SK-N-SH treated with all-trans-retinoic acid at 6 μM for 48 hours (cell line): ENCODE measurements at regions not wholly inside any gene's neighbourhood (a gene's known extent, or its start where the extent isn't known, plus 50 kb on each side); places are given as distances from the start of the nearest gene placed in this dataset.
"Not testable (repeated sequence)": the region's sequence is repeated elsewhere in the genome, so short reads cannot be mapped to it uniquely, and the experiment has no call there.

Experiments
- ATAC-seq: fragments of 200-7000 bp; cut with Tn5 transposase; 3 replicates; pipeline ENCODE4 v1.9.1; 2020; ENCODE audit warnings: mild to moderate bottlenecking, moderate library complexity
- ARNTL ChIP-seq: fragments of 450-650 bp; formaldehyde crosslinking; IDR thresholded peaks from 2 replicates; pipeline ENCODE4 v1.5.0; 2020; ENCODE audit warnings: low read depth, mild to moderate bottlenecking, moderate library complexity, borderline replicate concordance
- BACH2 ChIP-seq: fragments of 250-450 bp; sonication (Bioruptor Pico); IDR thresholded peaks from 2 replicates; pipeline ENCODE4 v1.9.0; 2021; ENCODE audit warnings: mild to moderate bottlenecking, borderline replicate concordance
- CSDC2 ChIP-seq: fragments of 250-450 bp; sonication (Bioruptor Pico); IDR thresholded peaks from 2 replicates; pipeline ENCODE4 v1.5.0; 2020; ENCODE audit warnings: mild to moderate bottlenecking, moderate library complexity
- ESRRG ChIP-seq: fragments of 250-450 bp; sonication (Bioruptor Pico); IDR thresholded peaks from 2 replicates; pipeline ENCODE4 v1.6.1; 2021; ENCODE audit warnings: mild to moderate bottlenecking
- OSR1 ChIP-seq: fragments of 250-450 bp; sonication (Bioruptor Pico); IDR thresholded peaks from 2 replicates; pipeline ENCODE4 v1.8.0; 2022; ENCODE audit warnings: moderate library complexity, mild to moderate bottlenecking, inconsistent platforms
- PPARA ChIP-seq: fragments of 250-450 bp; sonication (Bioruptor Pico); IDR thresholded peaks from 2 replicates; pipeline ENCODE4 v1.5.0; 2020; ENCODE audit warnings: mild to moderate bottlenecking, borderline replicate concordance
- RARB ChIP-seq: fragments of 250-450 bp; sonication (Bioruptor Pico); IDR thresholded peaks from 2 replicates; pipeline ENCODE4 v1.8.0; 2021; ENCODE audit warnings: mild to moderate bottlenecking, moderate library complexity
- SNAI2 ChIP-seq: fragments of 250-450 bp; sonication (Bioruptor Pico); IDR thresholded peaks from 2 replicates; pipeline ENCODE4 v1.5.0; 2020; ENCODE audit warnings: mild to moderate bottlenecking, moderate library complexity
- TCF4 ChIP-seq: fragments of 250-450 bp; sonication (Bioruptor Pico); IDR thresholded peaks from 2 replicates; pipeline ENCODE4 v1.8.0; 2021; ENCODE audit warnings: mild to moderate bottlenecking, moderate library complexity, borderline replicate concordance
- TOX ChIP-seq: fragments of 250-450 bp; sonication (Bioruptor Pico); IDR thresholded peaks from 2 replicates; pipeline ENCODE4 v1.8.0; 2021; ENCODE audit warnings: mild to moderate bottlenecking, moderate library complexity, borderline replicate concordance
- ZC3H10 ChIP-seq: fragments of 250-450 bp; sonication (Bioruptor Pico); IDR thresholded peaks from 2 replicates; pipeline ENCODE4 v1.5.1; 2021; ENCODE audit warnings: mild to moderate bottlenecking, moderate library complexity
- ZFP30 ChIP-seq: fragments of 450-650 bp; formaldehyde crosslinking; IDR thresholded peaks from 2 replicates; pipeline ENCODE4 v1.5.0; 2022; ENCODE audit warnings: mild to moderate bottlenecking, moderate library complexity
- ZNF565 ChIP-seq: fragments of 450-650 bp; formaldehyde crosslinking; conservative IDR thresholded peaks from 2 replicates; pipeline ENCODE4 v1.5.0; 2020; ENCODE audit warnings: low read depth, mild to moderate bottlenecking, moderate library complexity
- ZNF8 ChIP-seq: fragments of 450-650 bp; formaldehyde crosslinking; IDR thresholded peaks from 2 replicates; pipeline ENCODE4 v1.5.0; 2020; ENCODE audit warnings: mild to moderate bottlenecking, moderate library complexity
- TF ChIP-seq, protein P1 (sequence below): fragments of 250-450 bp; sonication (Bioruptor Pico); IDR thresholded peaks from 2 replicates; pipeline ENCODE4 v1.5.1; 2020; ENCODE audit warnings: low read depth, mild to moderate bottlenecking, moderate library complexity
- TF ChIP-seq, protein P2 (sequence below): fragments of 250-450 bp; sonication (Bioruptor Pico); IDR thresholded peaks from 2 replicates; pipeline ENCODE4 v1.8.0; 2020; ENCODE audit warnings: mild to moderate bottlenecking, moderate library complexity, borderline replicate concordance
- TF ChIP-seq, protein P3 (sequence below): fragments of 250-450 bp; sonication (Bioruptor Pico); IDR thresholded peaks from 2 replicates; pipeline ENCODE4 v1.8.0; 2021; ENCODE audit warnings: low read depth, mild to moderate bottlenecking, moderate library complexity, borderline replicate concordance

DNA sequence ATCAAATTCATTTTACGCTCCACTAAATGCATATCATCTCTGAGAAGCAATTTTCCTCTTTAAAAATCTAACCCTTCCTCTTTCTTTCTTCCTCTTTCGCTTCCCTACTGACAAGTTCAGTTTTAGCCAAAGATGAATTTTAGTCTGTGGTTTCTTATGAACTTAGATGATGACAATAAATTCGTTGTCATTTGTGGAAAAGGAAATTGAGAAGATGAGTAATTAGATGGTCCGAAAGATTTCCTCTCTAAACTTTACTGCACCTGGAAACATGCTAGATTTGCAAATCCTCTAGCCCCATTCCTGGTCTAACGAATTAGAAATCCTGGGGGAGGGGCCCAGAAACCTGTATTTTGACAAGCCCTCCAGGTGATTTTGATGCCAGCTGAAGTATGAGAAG is 855.4 kb upstream of the CHORDC1 start:
- ATAC-seq, result no peak

DNA sequence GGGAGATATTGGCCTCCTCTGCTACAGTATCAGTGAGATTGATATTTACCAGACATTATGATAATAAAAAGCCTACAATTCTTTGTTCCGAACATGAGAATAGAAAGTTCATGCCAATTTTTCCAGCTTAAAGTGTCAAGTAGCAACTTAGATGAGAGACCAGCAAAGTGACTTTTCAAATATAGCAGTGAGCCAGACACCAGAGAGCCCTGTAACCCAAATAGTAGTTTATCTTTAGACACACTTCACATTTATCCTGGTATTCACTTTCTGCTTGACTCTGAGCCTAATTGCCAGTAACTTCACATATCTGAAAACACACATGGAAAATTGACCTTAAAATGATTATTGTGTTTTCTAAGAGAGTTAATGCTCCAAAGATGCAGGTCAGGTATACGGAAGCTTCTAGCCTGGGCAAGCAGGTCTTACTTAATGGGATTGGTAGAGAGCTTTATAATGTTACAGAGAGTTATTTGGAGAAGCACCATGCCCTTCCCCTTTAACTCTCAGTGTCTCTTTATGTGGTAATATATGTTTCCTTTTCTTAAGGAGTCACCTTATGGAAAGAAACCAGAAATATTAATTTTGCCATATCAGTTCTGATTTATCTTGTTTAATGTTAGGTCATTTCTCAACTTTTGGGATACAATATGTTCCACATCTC is 852.3 kb upstream of the CHORDC1 start:
- ATAC-seq, result no peak
- no peak for TF ChIP-seq ZNF565

More for the DNA sequence above, 855.4 kb upstream of the CHORDC1 start:
- TF ChIP-seq ZFP30 (CRISPR knock-in tag) (no peak), ARNTL (no peak), ZNF8 (CRISPR knock-in tag) (no peak), BACH2 (CRISPR knock-in tag) (no peak), TOX (CRISPR knock-in tag) (no peak), RARB (CRISPR knock-in tag) (no peak)

DNA sequence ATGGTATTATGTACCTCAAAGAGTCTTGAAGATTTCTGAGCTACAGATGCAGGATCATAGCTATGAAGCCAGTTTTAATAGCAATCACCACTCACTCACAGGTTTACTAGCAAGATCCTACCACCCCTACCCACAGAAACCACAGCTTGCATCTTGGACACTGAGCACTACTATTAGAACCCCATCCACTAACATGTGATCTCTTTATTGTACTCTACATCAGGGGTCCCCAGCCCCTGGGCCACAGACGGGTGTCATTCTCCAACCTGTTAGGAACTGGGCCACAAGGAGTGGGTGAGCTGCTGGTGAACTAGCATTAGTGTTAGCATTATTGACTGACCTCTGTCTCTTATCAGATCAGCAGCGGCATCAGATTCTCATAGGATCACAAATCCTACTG is 844.8 kb upstream of the CHORDC1 start:
- TF ChIP-seq ZNF8 (CRISPR knock-in tag) (no peak), ZC3H10 (CRISPR knock-in tag) (no peak), RARB (CRISPR knock-in tag) (no peak), ZNF565 (no peak), BACH2 (CRISPR knock-in tag) (no peak), OSR1 (CRISPR knock-in tag) (no peak), SNAI2 (no peak), ZFP30 (CRISPR knock-in tag) (no peak)
- TF ChIP-seq, protein P1, sequence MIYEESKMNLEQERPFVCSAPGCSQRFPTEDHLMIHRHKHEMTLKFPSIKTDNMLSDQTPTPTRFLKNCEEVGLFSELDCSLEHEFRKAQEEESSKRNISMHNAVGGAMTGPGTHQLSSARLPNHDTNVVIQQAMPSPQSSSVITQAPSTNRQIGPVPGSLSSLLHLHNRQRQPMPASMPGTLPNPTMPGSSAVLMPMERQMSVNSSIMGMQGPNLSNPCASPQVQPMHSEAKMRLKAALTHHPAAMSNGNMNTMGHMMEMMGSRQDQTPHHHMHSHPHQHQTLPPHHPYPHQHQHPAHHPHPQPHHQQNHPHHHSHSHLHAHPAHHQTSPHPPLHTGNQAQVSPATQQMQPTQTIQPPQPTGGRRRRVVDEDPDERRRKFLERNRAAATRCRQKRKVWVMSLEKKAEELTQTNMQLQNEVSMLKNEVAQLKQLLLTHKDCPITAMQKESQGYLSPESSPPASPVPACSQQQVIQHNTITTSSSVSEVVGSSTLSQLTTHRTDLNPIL, result no peak
- TF ChIP-seq, protein P2, sequence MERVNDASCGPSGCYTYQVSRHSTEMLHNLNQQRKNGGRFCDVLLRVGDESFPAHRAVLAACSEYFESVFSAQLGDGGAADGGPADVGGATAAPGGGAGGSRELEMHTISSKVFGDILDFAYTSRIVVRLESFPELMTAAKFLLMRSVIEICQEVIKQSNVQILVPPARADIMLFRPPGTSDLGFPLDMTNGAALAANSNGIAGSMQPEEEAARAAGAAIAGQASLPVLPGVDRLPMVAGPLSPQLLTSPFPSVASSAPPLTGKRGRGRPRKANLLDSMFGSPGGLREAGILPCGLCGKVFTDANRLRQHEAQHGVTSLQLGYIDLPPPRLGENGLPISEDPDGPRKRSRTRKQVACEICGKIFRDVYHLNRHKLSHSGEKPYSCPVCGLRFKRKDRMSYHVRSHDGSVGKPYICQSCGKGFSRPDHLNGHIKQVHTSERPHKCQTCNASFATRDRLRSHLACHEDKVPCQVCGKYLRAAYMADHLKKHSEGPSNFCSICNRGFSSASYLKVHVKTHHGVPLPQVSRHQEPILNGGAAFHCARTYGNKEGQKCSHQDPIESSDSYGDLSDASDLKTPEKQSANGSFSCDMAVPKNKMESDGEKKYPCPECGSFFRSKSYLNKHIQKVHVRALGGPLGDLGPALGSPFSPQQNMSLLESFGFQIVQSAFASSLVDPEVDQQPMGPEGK (CRISPR knock-in tag), result no peak
- no peak for ATAC-seq

DNA sequence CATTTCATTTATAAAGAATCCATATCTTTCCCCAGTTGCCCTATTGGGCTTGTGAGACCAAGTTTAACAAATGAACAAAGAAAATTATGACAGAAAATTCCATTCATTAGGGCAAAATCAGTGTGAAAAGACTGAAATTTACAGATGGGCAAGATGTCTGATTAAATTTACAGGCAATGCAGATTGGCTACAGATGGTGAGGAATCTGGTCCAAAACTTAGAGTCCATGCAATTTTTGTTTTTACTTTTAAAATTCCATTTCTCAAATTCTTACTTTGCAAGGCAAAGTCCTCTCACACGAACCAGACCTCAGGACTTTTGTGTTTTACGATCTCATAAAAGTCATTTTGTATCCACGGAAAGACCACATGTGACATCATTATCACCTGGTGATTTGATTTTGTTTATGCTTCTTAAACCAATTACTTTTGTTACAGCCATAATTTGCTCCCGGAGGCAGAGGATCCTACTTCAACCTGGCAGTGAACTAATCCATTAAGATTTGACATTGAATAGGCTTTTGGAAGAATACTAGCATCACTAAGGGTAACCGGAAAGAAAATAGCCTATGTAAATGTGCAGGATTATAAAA is 843.7 kb upstream of the CHORDC1 start:
- no peak for ATAC-seq
- TF ChIP-seq OSR1 (CRISPR knock-in tag), result no peak
- TF ChIP-seq, protein P2 (CRISPR knock-in tag), result no peak

DNA sequence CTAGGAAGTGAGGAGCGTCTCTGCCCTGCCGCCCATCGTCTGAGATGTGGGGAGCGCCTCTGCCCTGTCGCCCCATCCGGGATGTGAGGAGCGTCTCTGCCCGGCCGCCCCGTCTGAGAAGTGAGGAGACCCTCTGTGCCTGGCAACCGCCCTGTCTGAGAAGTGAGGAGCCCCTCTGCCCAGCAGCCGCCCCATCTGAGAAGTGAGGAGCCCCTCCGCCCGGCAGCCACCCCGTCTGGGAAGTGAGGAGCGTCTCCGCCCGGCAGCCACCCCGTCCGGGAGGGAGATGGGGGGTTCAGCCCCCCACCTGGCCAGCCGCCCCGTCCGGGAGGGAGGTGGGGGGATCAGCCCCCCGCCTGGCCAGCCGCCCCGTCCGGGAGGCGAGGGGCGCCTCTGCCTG is 840.5 kb upstream of the CHORDC1 start:
- ATAC-seq, result not testable (repeated sequence)

DNA sequence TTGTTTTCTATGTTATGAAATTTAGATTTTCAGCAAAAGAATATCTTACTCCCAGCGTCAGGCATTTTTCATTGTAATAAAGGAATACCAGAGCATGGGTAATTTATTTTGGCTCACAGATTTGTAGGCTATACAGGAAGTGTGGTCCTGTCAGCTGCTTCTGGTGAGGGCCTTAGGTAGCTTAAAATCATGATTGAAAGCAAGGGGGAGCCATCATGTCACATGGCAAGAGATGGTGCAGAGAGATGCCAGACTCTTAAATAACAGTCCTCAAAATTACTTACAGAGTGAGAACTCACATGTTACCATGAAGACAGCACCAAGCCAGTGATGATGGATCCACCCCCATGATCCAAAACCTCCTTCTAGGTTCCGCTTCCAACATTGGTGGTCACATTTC is 825.0 kb upstream of the CHORDC1 start:
- TF ChIP-seq TCF4 (CRISPR knock-in tag) (no peak), BACH2 (CRISPR knock-in tag) (no peak), ZNF8 (CRISPR knock-in tag) (no peak), ESRRG (CRISPR knock-in tag) (no peak), CSDC2 (CRISPR knock-in tag) (no peak), ARNTL (no peak), PPARA (CRISPR knock-in tag) (no peak), SNAI2 (no peak)
- TF ChIP-seq, protein P3, sequence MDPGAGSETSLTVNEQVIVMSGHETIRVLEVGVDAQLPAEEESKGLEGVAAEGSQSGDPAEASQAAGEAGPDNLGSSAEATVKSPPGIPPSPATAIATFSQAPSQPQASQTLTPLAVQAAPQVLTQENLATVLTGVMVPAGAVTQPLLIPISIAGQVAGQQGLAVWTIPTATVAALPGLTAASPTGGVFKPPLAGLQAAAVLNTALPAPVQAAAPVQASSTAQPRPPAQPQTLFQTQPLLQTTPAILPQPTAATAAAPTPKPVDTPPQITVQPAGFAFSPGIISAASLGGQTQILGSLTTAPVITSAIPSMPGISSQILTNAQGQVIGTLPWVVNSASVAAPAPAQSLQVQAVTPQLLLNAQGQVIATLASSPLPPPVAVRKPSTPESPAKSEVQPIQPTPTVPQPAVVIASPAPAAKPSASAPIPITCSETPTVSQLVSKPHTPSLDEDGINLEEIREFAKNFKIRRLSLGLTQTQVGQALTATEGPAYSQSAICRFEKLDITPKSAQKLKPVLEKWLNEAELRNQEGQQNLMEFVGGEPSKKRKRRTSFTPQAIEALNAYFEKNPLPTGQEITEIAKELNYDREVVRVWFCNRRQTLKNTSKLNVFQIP (CRISPR knock-in tag), result no peak
- ATAC-seq, result no peak
